HepG2 (cell line): ENCODE measurements at regions not wholly inside any gene's neighbourhood (a gene's known extent, or its start where the extent isn't known, plus 50 kb on each side); places are given as distances from the start of the nearest gene placed in this dataset.

Source experiments
- ATAC-seq: fragments of 200-7000 bp; cut with Tn5 transposase; 3 replicates; pipeline ENCODE4 v1.9.1; 2020; ENCODE audit warnings: mild to moderate bottlenecking, moderate library complexity
- BruUV-seq: library from RNA; stranded (reverse); fragments of 400-500 nt; replicated peaks from 2 replicates; lab custom pipeline; 2021; lab: Mats Ljungman, UMichigan
- CTCF ChIA-PET: fragments of 300-600 bp; formaldehyde crosslinking; extraction: SDS; loops from one replicate; lab custom pipeline; 2021; ENCODE audit warnings: low total read pairs, inconsistent platforms, low intra/inter-chr PET ratio; lab: Yijun Ruan, JAX
- POLR2A ChIA-PET: fragments of 350-600 bp; sonication (Branson Sonifier 250); formaldehyde crosslinking; loops from one replicate; lab custom pipeline; 2020; ENCODE audit warnings: antibody characterized with exemption, inconsistent platforms; lab: Yijun Ruan, JAX
- DNase-seq: peaks from one replicate; pipeline ENCODE4 v3.0.0-alpha.2; 2015; ENCODE audit warnings: low spot score
- FAIRE-seq: peaks from 3 replicates; lab custom pipeline; 2011; peaks lifted over from hg19 to GRCh38; lab: Jason Lieb, UNC
- H2AFZ ChIP-seq: one replicate; pipeline ENCODE4 v1.6.1; 2011; ENCODE audit warnings: low read length, inconsistent platforms
- H3K27ac ChIP-seq: fragments of 300-600 bp; 3 replicates; pipeline ENCODE4 v1.8.0; 2011; ENCODE audit warnings: mixed run types, mild to moderate bottlenecking, mixed read lengths, low read length, inconsistent platforms; ENCODE audit not compliant: insufficient read depth; ENCODE audit errors: extremely low read length
- H3K27me3 ChIP-seq, 2 experiments: fragments of 200-600 bp in 1 of 2; 2 replicates in 1 of 2; 3 replicates in 1 of 2; pipeline versions ENCODE4 v1.6.0 to v1.8.0; 2011; ENCODE audit warnings: low read length in 2 of 2, mild to moderate bottlenecking in 2 of 2, moderate library complexity in 2 of 2, inconsistent platforms in 1 of 2; ENCODE audit not compliant: insufficient read depth in 2 of 2, control insufficient read depth in 1 of 2
- H3K36me3 ChIP-seq, 2 experiments: fragments of 200-600 bp in 1 of 2; replicated peaks in 1 of 2; 2 replicates in 1 of 2; 3 replicates in 1 of 2; pipeline versions ENCODE4 v1.5.1 to v1.8.0; 2011; ENCODE audit warnings: low read length in 2 of 2, inconsistent platforms in 1 of 2; ENCODE audit not compliant: insufficient read depth in 2 of 2, control insufficient read depth in 1 of 2
- H3K4me1 ChIP-seq: 2 replicates; pipeline ENCODE4 v1.5.1; 2012; ENCODE audit warnings: low read length, inconsistent platforms; ENCODE audit not compliant: insufficient read depth
- H3K4me2 ChIP-seq: 2 replicates; pipeline ENCODE4 v1.6.0; 2011; ENCODE audit warnings: low read depth, low read length, inconsistent platforms
- H3K4me3 ChIP-seq, 3 experiments: fragments of 200-600 bp in 1 of 3; sonication (generic), shearing (Covaris generic) in 1 of 3; replicated peaks in 1 of 3; 2 replicates each; pipeline ENCODE4 v1.5.1; 2011 to 2016; ENCODE audit warnings: low read length in 3 of 3, inconsistent platforms in 2 of 3, low read depth in 2 of 3, mild to moderate bottlenecking in 2 of 3, control low read depth in 1 of 3, mixed read lengths in 1 of 3; ENCODE audit not compliant: insufficient read depth in 1 of 3
- H3K79me2 ChIP-seq: one replicate; pipeline ENCODE4 v1.6.1; 2011; ENCODE audit warnings: low read length, inconsistent platforms; ENCODE audit not compliant: insufficient read depth
- H3K9ac ChIP-seq: 2 replicates; pipeline ENCODE4 v1.6.0; 2011; ENCODE audit warnings: mild to moderate bottlenecking, low read depth, low read length, inconsistent platforms; ENCODE audit not compliant: insufficient read depth
- H3K9me3 ChIP-seq: 2 replicates; pipeline ENCODE4 v1.5.1; 2012; ENCODE audit warnings: mild to moderate bottlenecking, low read length
- H4K20me1 ChIP-seq: 2 replicates; pipeline ENCODE4 v1.6.0; 2011; ENCODE audit warnings: inconsistent platforms, mild to moderate bottlenecking, low read length, moderate library complexity; ENCODE audit not compliant: insufficient read depth
- DR1 ChIP-seq: sonication (generic); formaldehyde crosslinking; IDR thresholded peaks from 2 replicates; pipeline ENCODE4 v1.8.0; 2021; ENCODE audit warnings: mild to moderate bottlenecking, missing genetic modification reagents, inconsistent platforms
- FOXP4 ChIP-seq: sonication (generic); formaldehyde crosslinking; IDR thresholded peaks from 2 replicates; pipeline ENCODE4 v1.4.0; 2020; ENCODE audit warnings: missing genetic modification reagents
- NR2C2 ChIP-seq: sonication (generic); formaldehyde crosslinking; IDR thresholded peaks from 2 replicates; pipeline ENCODE4 v1.4.0; 2020; ENCODE audit warnings: missing genetic modification reagents, mild to moderate bottlenecking, moderate library complexity, borderline replicate concordance
- TRIM24 ChIP-seq: sonication (generic); formaldehyde crosslinking; IDR thresholded peaks from 2 replicates; pipeline ENCODE4 v1.8.0; 2022; ENCODE audit warnings: mild to moderate bottlenecking, missing genetic modification reagents
- ZBTB10 ChIP-seq: sonication (generic); formaldehyde crosslinking; IDR thresholded peaks from 2 replicates; pipeline ENCODE4 v1.4.0; 2020; ENCODE audit warnings: missing genetic modification reagents, borderline replicate concordance
- ZC3H13 ChIP-seq: sonication (generic); formaldehyde crosslinking; IDR thresholded peaks from 2 replicates; pipeline ENCODE4 v1.8.1; 2023; ENCODE audit warnings: mild to moderate bottlenecking, missing genetic modification reagents, moderate library complexity
- ZFP90 ChIP-seq: sonication (generic); formaldehyde crosslinking; IDR thresholded peaks from 2 replicates; pipeline ENCODE4 v1.8.0; 2022; ENCODE audit warnings: missing genetic modification reagents, mild to moderate bottlenecking, inconsistent platforms, borderline replicate concordance
- ZNF414 ChIP-seq: sonication (generic); formaldehyde crosslinking; IDR thresholded peaks from 2 replicates; pipeline ENCODE4 v1.5.0; 2020; ENCODE audit warnings: missing genetic modification reagents
- ZNF530 ChIP-seq: sonication (generic); formaldehyde crosslinking; IDR thresholded peaks from 2 replicates; pipeline ENCODE4 v1.5.0; 2020; ENCODE audit warnings: low read depth, mild to moderate bottlenecking, missing genetic modification reagents
- WGBS: methylation state at CpG from one replicate; pipeline ENCODE4 v1.1.6; 2017; ENCODE audit warnings: low lambda C conversion rate; 5-methylcytosine and 5-hydroxymethylcytosine counted together
- in situ Hi-C: cut with HindIII; loops from 2 replicates; pipeline ENCODE4 v1.10.0; 2017; ENCODE audit warnings: low pct_unique_long_range_greater_than_20kb; ENCODE audit not compliant: extremely low pct_ligation_motif_present
- intact Hi-C: fragments of 100-400 bp; cut with micrococcal nuclease; formaldehyde crosslinking; loops from one replicate; pipeline ENCODE4 v1.10.0; 2022; ENCODE audit not compliant: unreplicated experiment

GRCh38 chr6:134686071-134686470, 263.8 kb downstream of the ALDH8A1 start:
- POLR2A ChIA-PET: no interaction called here
- intact Hi-C loops: no loop called here

GRCh38 chr6:134684423-134684795, 265.5 kb downstream of the ALDH8A1 start:
- H3K27ac ChIP-seq: no peak overlapping the region
- in situ Hi-C loops: no loop called here
- no peaks in the 10 kb centered on the region for H3K36me3 ChIP-seq
- intact Hi-C loops: no loop called here
- DNase-seq (no peak), ATAC-seq (no peak), FAIRE-seq (no peak)
- H3K4me3 ChIP-seq: no peak overlapping the region
- H3K27me3 ChIP-seq: no peaks in the 10 kb centered on the region; a peak in 1 of 5 replicates
- no peak overlapping the region for H3K4me2 ChIP-seq
- POLR2A ChIA-PET: no interaction called here
- CTCF ChIA-PET: no interaction called here
- 29% methylated on average over 2 of the region's 2 CpGs for WGBS
- no TSS peak for BruUV-seq
- H3K79me2 ChIP-seq: no peaks in the 10 kb centered on the region
- H4K20me1 ChIP-seq: no peaks in the 10 kb centered on the region
- H2AFZ ChIP-seq: no peak overlapping the region
- H3K9ac ChIP-seq: no peak overlapping the region
- H3K4me1 ChIP-seq: no peaks in the 10 kb centered on the region
- no peaks in the 10 kb centered on the region for H3K9me3 ChIP-seq
- TF ChIP-seq FOXP4 (no peak), NR2C2 (CRISPR knock-in tag) (no peak), ZFP90 (CRISPR knock-in tag) (no peak), ZNF530 (CRISPR knock-in tag) (no peak), ZNF414 (no peak), TRIM24 (CRISPR knock-in tag) (no peak), ZBTB10 (CRISPR knock-in tag) (no peak)

More at GRCh38 chr6:134686071-134686470, 263.8 kb downstream of the ALDH8A1 start:
- ATAC-seq (no peak), FAIRE-seq (no peak), DNase-seq (no peak)
- Histone ChIP-seq H3K79me2 (no peaks in the 10 kb centered on the region), H4K20me1 (no peaks in the 10 kb centered on the region), H3K4me2 (no peak overlapping the region), H3K4me3 (no peak overlapping the region), H3K36me3 (no peaks in the 10 kb centered on the region), H2AFZ (no peak overlapping the region), H3K9ac (no peak overlapping the region), H3K4me1 (no peaks in the 10 kb centered on the region), H3K9me3 (no peaks in the 10 kb centered on the region), H3K27me3 (no peaks in the 10 kb centered on the region), H3K27ac (no peak overlapping the region)
- CTCF ChIA-PET: no interaction called here
- no TSS peak for BruUV-seq
- 25% methylated on average over 6 of the region's 6 CpGs for WGBS
- no peak for TF ChIP-seq ZC3H13 (CRISPR knock-in tag)
- no peak for TF ChIP-seq DR1 (CRISPR knock-in tag)
- in situ Hi-C loops: no loop called here
